NCI-H446 (cell line): ENCODE measurements at regions not wholly inside any gene's neighbourhood (a gene's known extent, or its start where the extent isn't known, plus 50 kb on each side); places are given as distances from the start of the nearest gene placed in this dataset.

Experiments used
- DNase-seq, 2 experiments: peaks; one replicate each; lab custom pipeline; 2025; lab: John Stamatoyannopoulos, UW

DNA sequence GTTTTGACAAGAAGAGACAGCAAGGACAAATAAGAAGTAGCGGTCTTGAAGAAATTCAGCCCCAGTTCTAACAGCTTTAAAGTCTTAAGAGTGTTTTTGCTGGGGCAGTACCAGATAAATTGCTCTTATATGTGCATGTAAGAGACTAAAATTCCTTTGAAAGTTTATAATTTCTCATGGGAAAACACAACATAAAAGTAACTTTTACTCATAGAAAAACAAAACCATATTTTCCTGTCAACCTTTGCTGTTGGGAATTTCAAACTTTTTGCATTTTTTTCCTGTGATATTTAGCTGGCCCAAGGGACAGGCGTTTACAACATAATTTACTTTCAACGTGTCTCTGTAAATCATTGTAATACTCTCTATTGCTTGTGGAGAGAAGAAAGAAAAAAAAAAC, 767.8 kb upstream of the ZEB2 start:
- DNase-seq, result no peak

DNA sequence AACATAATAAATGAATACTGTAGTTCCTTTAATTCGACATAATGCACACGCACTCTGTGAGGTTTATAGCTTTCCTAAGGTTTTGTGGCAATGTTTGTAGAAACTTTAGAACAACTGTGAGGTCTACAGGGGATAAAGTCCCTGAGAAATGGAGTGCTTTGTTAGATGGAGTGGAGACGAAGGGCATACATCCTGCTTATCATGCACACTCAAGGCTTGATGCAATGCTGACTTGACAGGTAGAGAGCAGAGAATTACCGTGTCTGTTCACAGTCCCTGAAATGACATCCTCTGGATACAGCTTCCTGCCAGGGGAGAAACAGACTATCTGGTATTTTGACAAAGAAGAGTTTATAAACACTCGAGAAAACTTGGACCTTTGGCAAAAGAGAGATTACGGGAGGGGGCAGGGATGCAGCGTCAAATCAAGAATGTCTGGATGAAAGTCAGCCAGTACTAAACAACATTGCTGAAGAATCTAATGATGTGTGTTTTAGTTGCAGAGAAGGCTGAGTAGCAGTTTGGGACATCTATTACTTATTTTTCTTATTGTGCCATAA, 766.9 kb upstream of the ZEB2 start:
- no peak for DNase-seq

DNA sequence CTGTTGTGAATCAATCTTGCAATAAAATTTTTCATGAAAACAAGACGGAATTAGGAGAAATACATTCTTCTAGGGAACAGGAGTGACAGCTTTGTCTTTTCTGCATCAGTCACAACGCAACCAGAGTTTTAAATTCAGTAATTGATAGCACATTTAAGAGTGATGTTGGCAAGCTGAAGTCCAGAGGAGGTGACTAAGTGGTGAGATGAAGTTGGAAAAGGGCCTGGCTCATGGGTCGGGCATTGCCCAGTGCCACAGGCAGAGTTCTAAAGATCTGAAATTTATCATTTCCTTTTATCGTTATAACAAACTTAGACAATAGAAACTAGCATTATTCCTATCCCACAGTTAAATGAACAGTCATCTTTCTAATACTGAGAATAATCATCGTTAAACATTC, 764.6 kb upstream of the ZEB2 start:
- no peak for DNase-seq

DNA sequence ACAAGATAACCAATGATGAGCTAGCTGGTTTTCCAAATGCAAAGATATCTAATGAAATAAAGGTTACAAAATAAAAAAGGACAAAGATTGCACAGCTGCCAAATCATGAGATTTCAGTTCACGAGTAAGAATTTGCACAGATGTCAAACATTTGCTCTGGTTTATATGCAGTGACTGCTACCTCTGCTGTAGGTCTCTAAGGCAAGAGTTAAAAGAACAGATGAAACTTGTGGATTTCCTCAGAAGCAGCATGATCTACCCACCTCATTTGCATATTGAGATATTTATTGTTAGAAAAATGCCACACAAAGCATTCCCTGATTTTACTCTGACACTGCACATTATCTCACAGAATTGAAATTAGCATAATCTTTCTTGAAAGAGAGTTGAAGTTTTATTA, 763.2 kb upstream of the ZEB2 start:
- DNase-seq, result no peak

DNA sequence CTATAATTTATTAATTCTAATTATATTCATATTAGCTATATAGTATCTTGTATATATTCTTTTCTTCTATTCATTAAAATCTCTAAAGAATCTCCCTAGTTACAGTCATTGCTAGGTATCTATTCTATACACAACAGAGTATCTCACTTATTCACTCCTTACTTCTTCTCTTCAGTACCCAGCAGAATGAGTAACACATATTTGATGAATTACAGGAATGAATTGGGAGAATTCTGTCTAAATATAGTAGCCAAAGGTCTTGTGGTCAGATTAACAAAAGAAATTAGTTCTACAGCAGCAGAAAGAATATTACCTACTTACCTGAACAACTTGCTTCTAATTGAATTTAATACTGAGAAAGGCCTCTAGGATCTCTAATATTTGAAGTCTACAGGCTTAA, 758.0 kb upstream of the ZEB2 start:
- no peak for DNase-seq

DNA sequence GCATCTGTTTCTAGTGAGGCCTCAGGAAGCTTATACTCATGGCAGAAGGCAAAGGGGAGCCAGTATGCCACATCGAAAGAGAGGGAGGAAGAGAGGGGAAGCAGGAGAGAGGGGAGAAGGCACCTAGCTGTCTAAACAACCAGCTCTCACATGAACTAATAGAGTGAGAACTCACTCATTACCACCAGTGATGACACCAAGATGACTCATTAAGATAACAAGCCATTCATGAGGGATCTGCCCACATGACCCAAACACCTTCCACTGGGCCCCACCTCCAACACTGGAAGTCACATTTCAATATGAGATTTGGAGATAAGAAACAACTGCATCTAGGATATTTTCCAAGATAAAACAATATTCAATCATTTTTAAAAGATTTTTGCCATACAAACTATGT, 753.9 kb upstream of the ZEB2 start:
- DNase-seq, result no peak

DNA sequence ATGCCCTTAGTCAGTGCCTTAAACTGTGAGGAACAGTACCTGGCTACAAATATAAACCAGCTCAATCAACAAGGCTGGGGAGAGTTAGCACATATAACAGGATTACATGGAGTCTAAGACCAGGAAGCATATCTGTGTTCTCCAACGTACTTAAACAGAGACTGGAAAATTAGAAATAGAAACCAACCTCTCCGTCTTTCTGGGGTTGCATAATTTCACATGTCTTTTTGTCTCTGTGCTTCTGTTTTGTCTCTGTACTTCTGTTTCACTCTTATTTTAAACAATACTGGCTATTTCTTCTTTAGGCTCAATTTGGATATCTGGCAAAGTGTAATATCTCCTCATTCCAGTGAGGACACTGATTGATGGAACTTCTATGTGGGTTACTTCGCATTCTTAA, 749.0 kb upstream of the ZEB2 start:
- no peak for DNase-seq

DNA sequence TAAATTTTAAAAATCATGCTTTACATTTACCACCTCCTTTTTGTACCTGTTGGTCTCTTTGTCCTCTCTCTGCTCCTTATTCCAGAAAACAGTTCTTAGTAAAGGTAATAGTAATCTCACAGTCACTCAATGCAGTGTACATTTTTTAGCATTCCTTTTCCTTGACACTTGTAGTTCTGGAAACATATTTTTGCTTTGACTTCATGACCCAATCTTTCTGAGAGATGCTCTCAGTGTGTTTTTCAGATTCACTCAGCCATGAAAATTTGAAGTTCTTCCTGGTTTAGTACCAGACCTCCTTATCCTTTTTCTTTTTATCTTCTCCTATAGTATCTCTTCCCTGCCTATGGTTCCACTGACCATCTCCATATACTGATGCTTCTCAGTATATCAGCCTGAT, 747.5 kb upstream of the ZEB2 start:
- DNase-seq, result no peak

DNA sequence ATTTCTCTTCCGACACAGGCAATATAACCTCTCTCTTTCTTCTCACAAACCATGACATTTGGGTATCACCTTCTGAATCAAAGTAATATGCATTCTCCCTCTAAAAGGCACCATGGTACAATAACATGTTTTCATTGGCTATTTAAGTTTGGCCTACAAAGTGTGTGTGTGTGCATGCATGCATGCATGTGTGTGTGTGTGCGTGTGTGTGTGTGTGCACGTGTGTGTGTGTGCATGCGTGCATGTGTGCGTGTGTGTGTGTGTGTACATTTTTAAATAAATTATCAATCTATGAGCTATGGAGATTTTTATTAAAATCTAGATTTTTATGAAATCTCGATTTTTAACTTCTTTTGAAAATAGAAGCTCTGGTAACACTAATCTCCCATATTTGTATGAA, 745.3 kb upstream of the ZEB2 start:
- no peak for DNase-seq

DNA sequence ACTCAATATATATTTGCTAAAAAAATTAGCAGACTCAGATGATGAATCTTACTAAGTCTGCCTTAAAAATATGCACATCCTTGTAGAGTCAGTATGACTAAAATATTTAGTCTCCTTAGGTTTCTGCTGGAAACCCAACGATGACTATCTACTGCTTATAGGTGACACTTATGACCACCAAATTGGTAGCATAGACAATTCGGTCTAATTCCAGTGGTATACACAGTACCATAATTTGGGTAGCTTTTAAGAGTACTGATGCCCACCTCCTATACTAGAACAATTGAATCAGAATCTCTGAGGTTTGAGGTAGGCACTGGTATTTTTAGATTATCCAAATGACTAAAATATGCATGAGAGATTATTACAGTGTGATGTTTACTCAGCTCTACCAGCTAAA, 740.8 kb upstream of the ZEB2 start:
- DNase-seq, result no peak

DNA sequence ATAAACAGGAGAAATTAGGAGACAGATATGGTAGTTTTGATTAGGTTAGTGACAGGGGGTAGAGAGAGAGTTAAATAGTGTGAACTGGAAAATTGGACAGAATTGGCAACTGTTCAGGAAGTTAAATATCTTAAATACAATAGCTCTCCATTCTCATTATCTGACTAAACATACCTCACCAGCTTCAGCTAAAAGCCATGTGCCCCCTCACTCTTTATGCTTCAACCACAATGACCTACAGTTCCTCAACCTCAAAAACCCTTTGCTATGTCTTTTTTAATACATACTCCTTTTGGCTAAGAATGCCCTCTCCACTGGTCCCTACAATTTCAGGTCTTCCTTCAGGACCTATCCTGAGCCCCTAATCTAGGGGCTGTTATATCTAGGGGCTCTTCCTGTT, 740.2 kb upstream of the ZEB2 start:
- DNase-seq, result no peak

DNA sequence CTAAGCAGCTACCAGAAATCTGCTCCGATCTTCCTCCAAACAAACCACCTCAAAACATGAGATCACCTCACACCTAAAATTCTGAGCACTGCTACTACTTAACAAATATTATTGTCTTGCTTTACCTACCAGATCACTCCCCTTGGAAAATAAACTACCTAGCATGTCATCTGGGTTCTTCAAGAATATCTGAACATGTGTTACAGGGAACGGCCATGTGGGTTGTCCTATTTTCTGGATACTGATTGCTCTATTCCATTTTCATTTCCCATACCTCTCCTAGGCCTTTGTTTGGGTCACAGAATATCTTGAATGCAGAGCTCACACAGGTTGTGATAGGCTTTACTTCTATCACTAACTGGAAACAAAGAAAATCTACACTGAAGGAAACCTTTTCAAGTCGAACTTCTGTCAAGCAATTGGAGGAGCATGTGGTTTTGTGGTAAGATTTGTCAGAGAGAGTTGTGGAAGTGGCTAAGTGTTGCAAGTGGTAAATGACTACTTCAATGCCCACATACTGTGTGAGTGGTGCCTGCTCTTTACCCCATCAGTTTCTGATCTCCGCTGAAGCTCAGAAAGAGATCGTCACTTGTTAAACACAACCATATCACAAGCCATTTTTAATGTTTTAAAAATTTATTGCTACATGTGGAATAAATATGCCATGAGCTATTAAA, 739.1 kb upstream of the ZEB2 start:
- no peak for DNase-seq

DNA sequence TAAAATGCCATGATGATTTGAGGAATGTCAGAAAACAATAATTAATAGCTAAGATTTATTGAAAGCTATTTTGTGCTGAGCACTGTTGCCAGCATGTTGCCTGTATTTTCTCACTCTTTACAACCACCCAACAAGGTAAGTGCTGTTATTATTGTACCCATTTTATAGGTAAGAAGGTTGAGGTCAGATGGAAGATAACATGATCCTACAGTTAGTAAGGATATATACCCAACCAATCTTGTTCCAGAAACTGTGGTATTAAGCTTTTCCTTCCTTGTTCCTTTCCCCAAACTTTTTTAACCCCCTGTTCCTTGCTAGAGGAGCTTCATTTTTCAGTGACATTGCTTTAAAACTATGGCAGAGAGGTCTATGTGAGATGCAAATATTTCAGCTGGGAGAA, 738.0 kb upstream of the ZEB2 start:
- DNase-seq, result no peak

DNA sequence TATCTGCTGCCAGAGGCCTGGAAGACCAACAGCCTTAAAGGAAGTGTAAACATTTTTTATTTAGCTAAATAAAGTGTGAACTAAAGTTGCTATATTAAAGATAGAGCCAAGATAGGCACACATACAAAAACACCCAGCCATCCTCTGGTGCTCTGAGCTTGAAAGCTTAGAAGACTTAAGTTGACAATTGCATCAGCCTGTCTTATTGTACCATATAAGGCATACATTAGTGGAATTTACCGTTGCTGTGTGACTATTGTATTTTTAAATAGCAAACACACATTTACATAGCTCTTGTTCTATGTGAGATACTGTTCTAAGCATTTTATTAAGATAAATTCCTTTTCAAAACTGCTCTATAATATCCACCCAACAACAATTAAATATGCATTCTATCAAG, 736.6 kb upstream of the ZEB2 start:
- no peak for DNase-seq

DNA sequence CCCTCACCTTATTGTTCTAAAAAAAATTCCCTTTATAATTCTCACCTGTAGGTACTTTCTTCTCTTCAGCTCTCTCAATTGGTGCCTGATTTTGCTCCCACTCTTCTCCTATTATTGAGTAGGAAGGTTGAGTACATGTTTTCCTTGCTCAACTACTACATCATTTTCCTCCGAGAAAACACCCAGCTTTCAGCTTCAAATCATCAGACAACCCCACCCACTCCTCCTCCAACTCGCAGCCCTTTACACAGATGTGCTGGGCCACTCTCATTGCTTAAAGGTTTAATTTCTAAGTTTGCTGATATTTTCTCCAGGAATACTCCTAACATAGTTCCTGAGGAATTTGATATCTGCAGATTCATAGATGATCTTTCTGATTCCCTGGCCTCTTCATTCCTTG, 734.4 kb upstream of the ZEB2 start:
- DNase-seq, result no peak

DNA sequence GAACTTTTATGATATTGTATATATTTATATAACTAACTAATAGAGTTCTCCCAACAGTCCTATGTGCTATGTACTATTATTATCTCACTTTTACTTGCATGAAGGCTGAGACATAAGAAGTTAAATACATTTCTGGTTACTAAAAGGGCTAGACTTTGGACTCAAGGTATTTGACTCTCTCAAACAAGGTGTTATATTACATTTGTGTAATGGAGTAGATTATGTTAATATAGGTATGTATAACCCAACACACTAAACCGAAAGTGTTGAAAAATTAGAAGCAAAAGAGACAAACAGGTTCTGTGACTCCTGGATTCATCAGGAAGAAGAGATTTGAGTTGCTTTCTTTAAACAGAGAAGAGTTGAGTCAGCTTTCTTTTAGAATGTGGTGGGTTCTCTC, 733.6 kb upstream of the ZEB2 start:
- no peak for DNase-seq

DNA sequence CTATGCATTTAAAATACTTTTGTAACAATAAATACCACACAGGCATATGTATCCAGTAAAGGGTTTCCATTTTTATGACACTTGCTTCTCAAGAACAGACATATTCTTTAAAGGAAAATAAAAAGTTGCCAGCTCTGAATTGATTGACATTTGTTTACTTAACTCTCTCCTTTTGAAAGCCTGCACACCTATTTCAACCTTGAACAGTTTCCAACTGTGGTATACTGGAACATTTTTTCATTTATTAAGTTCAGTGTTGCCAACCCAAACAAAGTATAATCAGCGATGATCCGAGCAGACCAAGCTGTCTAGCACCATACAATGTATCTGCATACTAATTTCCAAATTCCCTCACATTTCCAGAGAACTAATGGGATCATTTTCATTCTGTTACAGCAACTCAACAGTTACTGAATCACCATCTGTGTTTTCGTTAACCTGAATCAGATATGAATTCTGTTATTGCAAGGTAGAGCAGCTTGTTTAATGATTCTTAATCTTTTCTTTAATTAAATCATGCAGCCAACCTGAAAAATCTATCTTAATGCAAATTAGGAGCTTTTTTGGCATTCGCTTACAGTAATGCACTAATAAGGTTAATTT, 725.5 kb upstream of the ZEB2 start:
- no peak for DNase-seq

DNA sequence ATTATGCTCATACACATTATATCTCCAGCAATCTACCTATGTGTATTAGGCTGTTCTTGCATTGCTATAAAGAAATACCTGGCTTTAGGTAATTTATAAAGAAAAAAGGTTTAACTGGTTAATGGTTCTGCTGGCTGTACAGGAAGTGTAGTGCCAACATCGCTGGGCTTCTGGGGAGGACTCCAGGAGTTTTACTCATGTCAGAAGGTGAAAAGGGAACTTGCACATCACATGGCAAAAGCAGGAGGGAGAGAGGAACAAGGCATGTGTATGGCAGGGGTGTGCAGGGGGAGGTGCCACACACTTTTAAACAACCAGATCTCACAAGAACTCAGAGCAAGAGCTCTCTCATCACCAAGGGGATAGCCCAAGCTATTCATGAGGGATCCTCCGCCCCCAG, 715.4 kb upstream of the ZEB2 start:
- no peak for DNase-seq

DNA sequence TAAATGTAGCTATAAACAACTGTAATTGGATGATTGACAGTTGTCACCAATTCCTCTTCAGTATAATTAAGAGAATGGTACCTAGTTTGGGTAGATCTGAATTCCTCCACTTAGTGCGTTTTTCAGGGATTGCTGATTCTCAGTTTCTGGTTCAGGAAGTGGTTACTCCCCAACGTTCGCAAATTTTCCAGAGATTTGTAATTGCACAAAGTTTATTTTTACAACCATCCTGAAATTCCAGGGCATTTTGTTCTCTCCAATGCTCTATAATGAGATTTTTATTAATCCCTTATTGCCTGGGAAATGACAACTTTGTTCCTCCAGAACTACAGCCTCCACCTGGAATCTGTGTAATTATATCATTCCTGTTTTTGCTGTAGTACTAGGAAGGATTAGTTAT, 710.6 kb upstream of the ZEB2 start:
- no peak for DNase-seq

DNA sequence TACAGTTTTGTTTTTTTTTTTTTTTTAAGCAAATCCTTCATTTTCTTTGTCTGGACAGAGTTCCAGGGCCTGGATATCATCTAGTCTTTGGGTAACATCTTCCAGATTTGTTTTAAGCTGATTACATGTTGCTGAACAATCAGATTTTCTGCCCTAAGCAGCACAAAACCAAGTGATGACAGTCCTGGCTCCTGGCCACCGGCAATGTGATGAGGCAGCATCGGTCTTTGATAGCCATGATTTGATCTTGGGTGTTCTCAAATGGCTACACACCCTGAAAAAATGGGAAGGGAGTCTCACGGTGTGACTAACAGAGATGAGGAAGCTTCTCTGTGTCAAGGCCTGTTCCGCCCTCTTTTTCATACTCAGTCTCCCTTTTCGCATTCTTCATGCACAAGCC, 708.6 kb upstream of the ZEB2 start:
- no peak for DNase-seq

DNA sequence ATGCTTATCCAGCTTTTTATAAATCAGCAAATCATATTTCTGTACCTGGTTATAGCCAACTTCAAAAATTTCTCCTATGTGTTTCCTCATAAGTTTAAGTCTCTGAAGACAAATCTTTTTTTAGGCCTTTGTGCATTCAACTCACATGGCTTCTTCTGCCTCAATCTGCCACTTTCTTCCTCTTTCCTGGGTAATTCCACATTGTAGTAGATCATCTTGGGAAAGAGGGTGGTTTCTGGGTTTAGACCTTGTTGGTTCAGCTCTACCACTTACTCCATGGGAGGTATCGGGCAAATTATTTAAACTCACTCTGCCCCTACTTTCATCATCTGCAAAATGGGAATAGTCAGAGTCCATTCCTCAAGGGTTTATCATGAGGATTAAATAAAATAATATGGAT, 707.0 kb upstream of the ZEB2 start:
- no peak for DNase-seq

DNA sequence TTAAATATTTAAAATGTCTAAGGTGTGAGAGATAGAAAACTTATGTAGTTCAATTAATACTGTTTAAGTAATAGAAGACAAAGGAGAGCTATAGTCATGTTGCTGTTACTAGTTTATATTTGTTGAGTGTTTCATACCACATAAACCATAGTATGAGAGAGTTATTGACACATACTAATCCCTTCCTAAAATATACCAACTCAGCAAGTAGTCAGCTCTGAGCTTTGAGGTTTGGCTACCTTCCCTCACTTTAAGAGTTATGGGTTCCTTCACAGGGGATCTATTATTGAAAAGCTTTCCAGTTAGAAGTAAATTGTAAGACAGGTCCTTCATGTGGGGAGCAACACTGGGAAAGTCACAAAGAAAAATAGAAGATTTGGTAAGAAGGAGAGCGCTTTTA, 701.6 kb upstream of the ZEB2 start:
- DNase-seq, result no peak

DNA sequence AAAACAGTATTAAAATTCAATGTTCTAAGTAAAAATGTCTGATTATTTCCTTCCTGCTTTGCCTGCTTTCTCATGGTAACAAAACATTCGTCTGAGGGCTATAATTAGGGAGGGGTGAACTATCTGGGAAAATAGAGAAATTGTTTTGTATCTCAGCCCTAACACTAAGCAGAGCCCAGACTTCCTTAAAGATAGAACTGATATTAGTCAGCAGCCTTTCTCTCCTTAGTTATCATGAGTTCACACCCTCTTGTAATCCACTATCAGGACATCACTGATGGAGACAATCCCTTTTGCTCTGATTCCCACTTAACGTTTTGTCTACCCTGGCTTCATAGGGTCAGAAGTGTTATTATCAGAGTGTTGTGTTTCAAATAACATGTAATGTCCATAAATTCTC, 701.1 kb upstream of the ZEB2 start:
- no peak for DNase-seq

DNA sequence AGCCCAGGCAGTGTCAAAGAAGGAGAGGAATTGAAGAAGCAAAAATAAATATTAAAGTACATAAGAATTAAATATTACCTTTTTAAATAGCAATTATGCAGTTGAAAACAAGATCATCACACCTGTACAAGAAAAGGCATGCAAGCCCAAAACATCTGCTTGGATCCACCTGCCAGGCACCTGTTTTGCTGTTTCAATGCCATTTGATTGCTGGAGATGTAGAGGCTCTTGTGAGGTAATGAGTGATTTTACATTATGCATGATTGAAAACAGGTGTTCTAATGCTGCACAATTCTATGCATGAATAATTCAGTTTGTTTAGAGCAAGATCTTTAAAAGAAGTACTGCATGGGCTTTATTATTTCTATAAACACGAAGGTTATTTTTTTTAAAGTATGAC, 700.6 kb upstream of the ZEB2 start:
- no peak for DNase-seq
